ENCODE measurements at regions not wholly inside any gene's neighbourhood (a gene's known extent, or its start where the extent isn't known, plus 50 kb on each side); places are given as distances from the start of the nearest gene placed in this dataset.
A peak's percentile ranks its signal among the peaks of the same experiment; 100 is the strongest.
"Not testable (repeated sequence)": the region's sequence is repeated elsewhere in the genome, so short reads cannot be mapped to it uniquely, and the experiment has no call there.

GRCh38 chr6:49274809-49275769, 188.0 kb downstream of the MMUT start:
- not testable (repeated sequence) for DNase-seq

GRCh38 chr6:49269190-49269589, 193.9 kb downstream of the MMUT start:
- DNase-seq = no peak

- DNase-seq = peak in 1 of 51 donors; percentile 1
These were observed 198.1 kb downstream of the MMUT start for GRCh38 chr6:49264909-49265308.

DNA sequence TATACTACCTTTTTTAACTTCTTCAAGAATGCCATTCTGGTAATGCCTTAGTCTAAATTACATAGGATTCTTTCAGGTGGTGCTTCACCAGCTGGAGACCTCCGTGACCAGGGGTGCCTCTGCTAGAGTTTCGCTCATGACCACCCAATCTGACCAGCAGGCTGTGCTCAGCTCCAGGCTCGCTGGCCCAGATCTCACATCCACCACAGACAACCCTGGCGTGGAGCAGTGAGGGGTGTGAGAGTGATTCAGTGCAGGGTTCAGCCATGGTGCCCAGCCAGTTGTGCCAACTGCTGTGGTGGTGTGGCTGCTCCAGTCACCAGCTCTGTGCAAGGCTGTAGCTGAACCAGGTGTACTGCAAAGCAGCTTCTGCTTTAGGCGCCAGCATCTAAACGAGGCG, 198.6 kb downstream of the MMUT start:
- no peak for DNase-seq

- DNase-seq = peak in 1 of 51 donors; percentile 3
These were observed 205.5 kb downstream of the MMUT start for GRCh38 chr6:49257549-49257948.

DNA sequence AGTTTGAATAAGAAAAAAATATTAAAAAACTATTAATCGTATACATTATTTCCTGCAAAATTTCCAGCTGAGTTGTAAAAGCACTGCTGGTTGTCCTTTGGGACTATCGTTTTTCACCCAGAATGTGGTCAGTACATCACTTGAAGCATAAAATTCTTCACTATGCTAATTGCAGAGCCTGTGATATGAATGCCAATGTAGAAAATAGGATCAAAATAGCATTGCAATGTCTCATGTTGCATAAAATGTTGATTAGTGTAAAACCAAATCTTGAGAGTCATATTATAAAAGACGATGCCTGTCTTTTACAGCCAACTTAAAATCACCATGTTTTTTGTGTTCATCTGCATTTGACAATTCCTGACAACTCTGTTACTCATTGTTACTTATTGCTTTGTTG, 207.7 kb downstream of the MMUT start:
- DNase-seq = no peak

GRCh38 chr6:49252901-49253300, 210.2 kb downstream of the MMUT start:
- no peak for DNase-seq

GRCh38 chr6:49233483-49233882, 229.6 kb downstream of the MMUT start:
- no peak for DNase-seq

GRCh38 chr6:49225471-49225870, 237.6 kb downstream of the MMUT start:
- no peak for DNase-seq

DNA sequence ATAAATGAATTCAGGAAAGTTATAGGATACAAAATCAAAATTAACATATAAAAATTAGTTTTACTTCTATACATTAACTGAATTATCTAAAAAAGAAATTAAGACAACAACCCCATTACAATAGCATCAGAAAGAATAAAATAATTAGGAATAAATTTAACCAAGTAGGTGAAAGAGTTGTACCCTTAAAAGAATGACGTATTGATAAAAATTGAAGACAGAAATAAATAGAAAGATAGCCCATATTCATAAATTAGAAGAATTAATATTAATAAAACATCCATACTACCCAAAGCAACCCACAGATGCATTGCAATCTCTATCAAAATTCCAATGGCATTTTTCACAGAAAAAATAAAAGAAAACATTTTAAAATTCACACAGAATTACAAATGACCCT, 242.8 kb downstream of the MMUT start:
- DNase-seq = no peak

DNA sequence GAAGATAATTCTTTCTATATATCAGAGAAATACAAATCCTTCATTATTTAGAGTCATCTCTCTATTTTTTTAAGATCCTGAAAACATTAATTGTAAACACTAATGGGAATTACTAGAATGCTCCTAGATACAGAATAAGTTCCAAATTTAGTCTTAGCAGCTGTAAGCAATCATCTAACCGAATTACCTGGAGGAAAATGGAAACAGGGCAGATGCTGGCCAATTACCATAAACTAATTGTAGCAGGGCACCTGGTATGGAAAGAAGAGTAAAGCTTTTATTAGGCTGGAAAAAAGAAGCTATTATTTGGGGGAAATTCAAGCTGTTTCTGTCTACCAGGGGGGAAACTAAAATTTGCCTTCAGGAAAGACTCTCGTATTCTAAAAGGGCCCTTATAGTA, 257.5 kb downstream of the MMUT start:
- DNase-seq = no peak

- no peak for DNase-seq
These were observed 260.0 kb downstream of the MMUT start for GRCh38 chr6:49202924-49203536.

- DNase-seq = no peak
These were observed 265.0 kb downstream of the MMUT start for GRCh38 chr6:49198015-49198414.

DNA sequence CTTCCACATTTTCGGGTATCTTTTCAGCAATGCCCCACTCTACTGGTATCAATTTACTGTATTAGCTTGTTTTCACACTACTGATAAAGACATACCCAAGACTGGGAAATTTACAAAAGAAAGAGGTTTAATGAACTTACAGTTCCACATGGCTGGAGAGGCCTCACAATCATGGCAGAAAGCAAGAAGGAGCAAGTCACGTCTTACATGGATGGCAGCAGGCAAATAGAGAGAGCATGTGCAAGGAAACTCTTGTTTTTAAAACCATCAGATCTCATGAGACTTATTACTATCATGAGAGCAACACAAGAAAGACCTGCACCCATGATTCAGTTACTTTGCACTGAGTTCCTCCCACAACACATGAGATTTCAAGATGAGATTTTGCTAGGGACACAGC, 300.7 kb downstream of the MMUT start:
- DNase-seq = not testable (repeated sequence)

DNA sequence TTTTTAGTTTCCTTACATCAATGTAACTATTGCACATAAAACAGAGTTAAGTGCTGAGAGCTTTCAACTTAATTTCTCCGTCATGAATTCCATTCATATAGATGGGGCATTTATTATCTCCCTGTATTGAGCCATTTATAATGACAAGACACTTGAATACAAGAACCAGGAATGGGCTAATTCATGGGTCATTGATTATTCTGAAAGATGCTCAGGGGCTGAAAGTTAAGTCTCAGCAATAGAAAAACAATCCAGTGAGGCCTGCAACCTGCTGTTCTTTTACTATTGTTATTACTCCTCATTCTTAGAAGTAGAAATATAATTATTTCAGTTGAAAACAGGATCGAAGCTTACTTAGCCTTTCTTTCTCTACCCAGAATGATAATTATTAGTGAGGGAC, 307.7 kb downstream of the MMUT start:
- DNase-seq = no peak

DNA sequence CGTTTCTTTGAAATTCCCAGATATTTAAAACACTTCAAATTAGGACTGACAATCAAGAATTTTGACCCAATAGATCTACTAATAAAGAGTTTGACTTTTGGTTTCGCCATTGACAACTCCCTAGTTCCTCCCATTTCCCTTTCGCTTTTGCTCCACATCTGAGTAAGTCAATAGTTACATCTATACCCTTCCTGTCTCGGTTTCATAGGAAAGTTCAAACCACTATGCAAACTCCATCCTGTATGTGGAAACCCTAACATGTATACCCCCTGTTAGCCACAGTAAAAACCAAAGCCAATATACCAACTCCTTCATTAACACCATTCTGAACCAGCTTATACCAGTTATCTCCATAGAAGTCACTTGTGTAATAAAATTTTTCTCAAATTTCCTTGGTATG, 311.1 kb downstream of the MMUT start:
- no peak for DNase-seq

- DNase-seq = no peak
These were observed 311.6 kb downstream of the MMUT start for GRCh38 chr6:49151461-49151860.

DNA sequence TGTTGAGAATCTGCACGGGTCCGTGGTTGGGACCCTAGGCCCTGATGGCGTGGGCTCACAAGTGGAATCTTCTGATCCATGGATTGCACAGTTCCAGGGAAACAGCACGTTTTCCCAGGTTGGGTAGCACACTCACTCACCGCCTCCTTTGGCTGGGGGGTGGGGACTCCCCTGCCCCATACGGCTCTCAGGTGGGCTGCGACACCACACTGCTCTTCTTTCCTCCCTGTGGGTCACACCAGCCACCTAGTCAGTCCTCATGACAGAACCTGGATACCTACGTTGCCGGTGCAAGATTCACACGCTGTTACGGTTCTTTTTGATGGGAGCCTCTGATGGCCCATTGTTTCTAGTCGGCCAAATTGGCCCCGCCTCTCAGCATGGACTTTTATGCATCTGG, 312.0 kb downstream of the MMUT start:
- no peak for DNase-seq

DNA sequence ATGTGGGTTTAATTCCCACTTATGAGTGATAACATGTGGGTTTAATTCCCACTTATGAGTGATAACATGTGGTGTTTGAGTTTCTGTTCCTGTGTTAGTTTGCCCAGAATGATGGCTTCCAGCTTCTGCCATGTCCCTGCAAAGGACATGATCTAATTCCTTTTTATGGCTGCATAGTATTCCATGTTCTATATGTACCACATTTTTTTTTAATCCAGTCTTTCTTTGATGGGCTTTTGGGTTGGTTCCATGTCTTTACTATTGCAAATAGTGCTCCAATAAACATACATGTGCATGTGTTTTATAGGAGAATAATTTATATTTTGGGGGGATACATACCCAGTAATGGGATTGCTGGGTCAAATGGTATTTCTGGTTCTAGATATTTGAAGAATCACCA, 317.8 kb downstream of the MMUT start:
- DNase-seq = no peak

- no peak for DNase-seq
These were observed 320.5 kb downstream of the MMUT start for GRCh38 chr6:49142421-49143151.

DNA sequence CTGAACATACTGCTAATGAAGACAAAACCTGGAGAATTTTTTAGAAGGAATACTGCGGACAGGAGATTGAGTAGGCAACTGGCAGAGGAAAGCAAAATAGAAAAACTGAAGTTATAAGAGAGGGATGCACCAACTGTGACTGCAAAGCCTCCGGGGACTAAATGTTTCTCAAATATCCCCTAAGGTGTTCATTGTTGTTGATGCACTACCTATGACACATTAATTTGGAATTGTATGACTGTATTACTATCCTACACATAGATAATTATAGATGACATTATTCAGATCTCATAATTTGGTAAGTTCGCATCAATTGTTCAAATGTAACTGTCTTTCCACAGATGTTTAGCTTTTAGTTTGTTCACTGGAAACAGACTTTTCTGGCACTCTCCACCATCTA, 341.1 kb downstream of the MMUT start:
- DNase-seq = no peak

DNA sequence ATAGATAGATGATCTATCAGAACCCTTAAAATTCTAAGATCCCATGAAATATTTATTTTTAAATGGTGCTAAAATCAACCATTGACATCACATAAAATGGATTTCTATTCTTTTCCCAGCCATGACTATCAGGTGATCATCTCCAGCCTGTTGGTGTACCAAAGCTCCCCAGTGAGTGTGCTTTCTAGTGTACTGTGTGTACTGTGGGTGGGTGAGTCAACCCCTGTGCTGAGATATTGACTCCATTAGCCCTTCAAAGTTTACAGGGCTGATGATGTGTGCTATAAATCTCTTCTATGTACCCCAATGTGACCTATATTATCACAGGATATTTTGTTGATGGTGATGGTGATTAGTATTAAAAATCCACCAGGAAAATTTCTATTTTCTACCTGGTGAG, 344.6 kb downstream of the MMUT start:
- no peak for DNase-seq

Data from hypothalamus (tissue), 51 donors.